Keratinocyte (primary cell): ENCODE measurements at regions not wholly inside any gene's neighbourhood (a gene's known extent, or its start where the extent isn't known, plus 50 kb on each side); places are given as distances from the start of the nearest gene placed in this dataset.

Experiments used
- DNase-seq: peaks from one replicate; pipeline ENCODE4 v3.0.0-alpha.2; 2011; ENCODE audit warnings: low read depth, missing footprints, low spot score
- FAIRE-seq: peaks from 2 replicates; lab custom pipeline; 2011; peaks lifted over from hg19 to GRCh38; lab: Jason Lieb, UNC
- H2AFZ ChIP-seq: 2 replicates; pipeline ENCODE4 v1.6.0; 2012; ENCODE audit warnings: low read length, control low read depth, inconsistent platforms; ENCODE audit not compliant: control insufficient read depth
- H3K27ac ChIP-seq: 2 replicates; pipeline ENCODE4 v1.5.1; 2011; ENCODE audit warnings: low read length; ENCODE audit not compliant: control insufficient read depth, insufficient read depth
- H3K27me3 ChIP-seq: 3 replicates; pipeline ENCODE4 v1.6.0; 2011; ENCODE audit warnings: low read length; ENCODE audit not compliant: control insufficient read depth, insufficient read depth; ENCODE audit errors: extremely low read depth
- H3K36me3 ChIP-seq, 2 experiments: 2 replicates in 1 of 2; 3 replicates in 1 of 2; pipeline ENCODE4 v1.5.1; 2011; ENCODE audit warnings: low read length in 2 of 2, mild to moderate bottlenecking in 1 of 2; ENCODE audit not compliant: control insufficient read depth in 2 of 2, insufficient read depth in 2 of 2; ENCODE audit errors: extremely low read depth in 1 of 2
- H3K4me1 ChIP-seq: 3 replicates; pipeline ENCODE4 v1.5.1; 2011; ENCODE audit warnings: low read length; ENCODE audit not compliant: control insufficient read depth, insufficient read depth; ENCODE audit errors: extremely low read depth
- H3K4me2 ChIP-seq: 3 replicates; pipeline ENCODE4 v1.6.0; 2011; ENCODE audit warnings: low read depth, low read length; ENCODE audit not compliant: control insufficient read depth, insufficient read depth; ENCODE audit errors: extremely low read depth
- H3K4me3 ChIP-seq, 3 experiments: fragments of 200-600 bp in 1 of 3; sonication (generic) in 1 of 3; 2 replicates in 2 of 3; 3 replicates in 1 of 3; pipeline ENCODE4 v1.5.1; 2011 to 2016; ENCODE audit warnings: low read length in 3 of 3, mild to moderate bottlenecking in 3 of 3, control low read depth in 2 of 3, inconsistent platforms in 1 of 3, low read depth in 1 of 3, mixed read lengths in 1 of 3, mixed run types in 1 of 3, moderate library complexity in 1 of 3; ENCODE audit not compliant: control insufficient read depth in 2 of 3, insufficient read depth in 2 of 3; ENCODE audit errors: extremely low read depth in 1 of 3
- H3K79me2 ChIP-seq: 2 replicates; pipeline ENCODE4 v1.6.0; 2012; ENCODE audit warnings: low read length; ENCODE audit not compliant: control insufficient read depth, insufficient read depth
- H3K9ac ChIP-seq: 3 replicates; pipeline ENCODE4 v1.6.0; 2011; ENCODE audit warnings: low read length; ENCODE audit not compliant: control insufficient read depth, insufficient read depth; ENCODE audit errors: extremely low read depth
- H3K9me1 ChIP-seq: 3 replicates; pipeline ENCODE4 v1.6.0; 2011; ENCODE audit warnings: low read length; ENCODE audit not compliant: control insufficient read depth, insufficient read depth; ENCODE audit errors: extremely low read depth
- H3K9me3 ChIP-seq: 2 replicates; pipeline ENCODE4 v1.5.1; 2012; ENCODE audit warnings: low read depth, low read length; ENCODE audit not compliant: control insufficient read depth
- H4K20me1 ChIP-seq: 3 replicates; pipeline ENCODE4 v1.6.0; 2011; ENCODE audit warnings: low read length; ENCODE audit not compliant: control insufficient read depth, insufficient read depth; ENCODE audit errors: extremely low read depth
- EZH2 ChIP-seq: IDR thresholded peaks from one replicate; pipeline ENCODE4 v1.6.1; 2012; ENCODE audit warnings: inconsistent platforms, mild to moderate bottlenecking, low read length, moderate library complexity
- dilution Hi-C: fragments of 300-500 bp; cut with MboI; formaldehyde crosslinking; loops from one replicate; pipeline ENCODE4 v1.7.0; 2020; ENCODE audit warnings: low sequenced_read_pairs; ENCODE audit not compliant: extremely low pct_ligation_motif_present
- TF ChIP-seq, protein P1 (sequence below), 3 experiments: IDR thresholded peaks in 1 of 3; conservative IDR thresholded peaks in 1 of 3; optimal IDR thresholded peaks in 1 of 3; 2 replicates in 2 of 3; 3 replicates in 1 of 3; pipeline versions ENCODE3 to v1.5.1; 2011; ENCODE audit warnings: low read length in 3 of 3, mild to moderate bottlenecking in 3 of 3, moderate library complexity in 2 of 3, control low read depth in 1 of 3, inconsistent platforms in 1 of 3; ENCODE audit not compliant: insufficient read depth in 2 of 3; ENCODE audit errors: extremely low read depth in 1 of 3

DNA sequence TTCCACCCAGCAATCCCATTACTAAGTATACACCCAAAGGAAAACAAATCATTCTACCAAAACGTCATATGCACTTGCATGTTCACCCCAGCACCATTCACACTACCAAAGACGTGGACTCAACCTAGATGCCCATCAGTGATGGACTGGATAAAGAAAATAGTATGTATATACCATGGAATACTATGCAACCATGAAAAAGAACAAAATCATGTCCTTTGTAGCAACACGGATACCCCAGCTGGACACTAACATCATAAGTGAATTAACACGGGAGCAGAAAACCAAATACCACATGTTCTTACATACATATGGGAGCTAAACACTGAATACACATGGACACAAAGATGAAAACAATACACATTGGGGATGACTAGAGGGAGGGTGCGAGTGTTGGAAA is 309.1 kb upstream of the KLF3 start:
- H4K20me1 ChIP-seq = no peaks in the 10 kb centered on the region
- no peak overlapping the region for H3K27ac ChIP-seq
- no peak overlapping the region for H3K4me3 ChIP-seq
- no peak overlapping the region for H2AFZ ChIP-seq
- FAIRE-seq (no peak), DNase-seq (no peak)
- TF ChIP-seq EZH2 = no peak
- TF ChIP-seq, protein P1, sequence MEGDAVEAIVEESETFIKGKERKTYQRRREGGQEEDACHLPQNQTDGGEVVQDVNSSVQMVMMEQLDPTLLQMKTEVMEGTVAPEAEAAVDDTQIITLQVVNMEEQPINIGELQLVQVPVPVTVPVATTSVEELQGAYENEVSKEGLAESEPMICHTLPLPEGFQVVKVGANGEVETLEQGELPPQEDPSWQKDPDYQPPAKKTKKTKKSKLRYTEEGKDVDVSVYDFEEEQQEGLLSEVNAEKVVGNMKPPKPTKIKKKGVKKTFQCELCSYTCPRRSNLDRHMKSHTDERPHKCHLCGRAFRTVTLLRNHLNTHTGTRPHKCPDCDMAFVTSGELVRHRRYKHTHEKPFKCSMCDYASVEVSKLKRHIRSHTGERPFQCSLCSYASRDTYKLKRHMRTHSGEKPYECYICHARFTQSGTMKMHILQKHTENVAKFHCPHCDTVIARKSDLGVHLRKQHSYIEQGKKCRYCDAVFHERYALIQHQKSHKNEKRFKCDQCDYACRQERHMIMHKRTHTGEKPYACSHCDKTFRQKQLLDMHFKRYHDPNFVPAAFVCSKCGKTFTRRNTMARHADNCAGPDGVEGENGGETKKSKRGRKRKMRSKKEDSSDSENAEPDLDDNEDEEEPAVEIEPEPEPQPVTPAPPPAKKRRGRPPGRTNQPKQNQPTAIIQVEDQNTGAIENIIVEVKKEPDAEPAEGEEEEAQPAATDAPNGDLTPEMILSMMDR (optimal IDR thresholded peaks at IDR 0.05 in 1 of 3, IDR thresholded peaks at IDR 0.05 in 1 of 3, conservative IDR thresholded peaks at IDR 0.05 in 1 of 3; ENCODE audit: extremely low read depth in 1 of 3, insufficient read depth in 2 of 3, low read length in 3 of 3) = no peak
- no peaks in the 10 kb centered on the region for H3K9me1 ChIP-seq
- H3K4me2 ChIP-seq = no peak overlapping the region
- no peaks in the 10 kb centered on the region for H3K4me1 ChIP-seq
- no peaks in the 10 kb centered on the region for H3K9me3 ChIP-seq
- no peaks in the 10 kb centered on the region for H3K36me3 ChIP-seq
- no peaks in the 10 kb centered on the region for H3K79me2 ChIP-seq
- H3K9ac ChIP-seq = no peak overlapping the region
- dilution Hi-C loops = no loop called here
- H3K27me3 ChIP-seq = no peaks in the 10 kb centered on the region

DNA sequence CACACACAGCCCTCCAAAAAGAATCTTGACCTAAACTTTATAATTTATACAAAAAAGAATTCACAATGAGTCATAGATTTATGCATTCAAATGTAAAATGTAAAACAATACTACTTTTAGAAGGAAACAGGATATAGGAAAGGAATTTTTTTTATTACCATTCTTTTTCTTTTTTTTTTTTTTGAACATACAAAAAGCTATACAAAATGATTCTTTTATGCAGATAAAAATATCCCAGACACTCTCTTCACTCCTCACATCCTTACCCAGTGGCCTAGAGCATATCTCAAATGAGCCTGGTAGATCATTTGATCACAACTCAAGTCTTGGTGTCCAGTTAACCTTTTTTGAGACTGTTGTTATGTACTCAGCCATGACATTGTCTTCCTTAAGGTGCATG is 307.3 kb upstream of the KLF3 start:
- H3K27ac ChIP-seq = no peak overlapping the region
- H3K9me1 ChIP-seq = no peaks in the 10 kb centered on the region
- no peak for DNase-seq
- H3K36me3 ChIP-seq = no peaks in the 10 kb centered on the region
- H3K9ac ChIP-seq = no peak overlapping the region
- H3K4me3 ChIP-seq = no peak overlapping the region
- dilution Hi-C loops = no loop called here
- H3K79me2 ChIP-seq = no peaks in the 10 kb centered on the region
- H4K20me1 ChIP-seq = no peaks in the 10 kb centered on the region
- no peaks in the 10 kb centered on the region for H3K9me3 ChIP-seq
- no peaks in the 10 kb centered on the region for H3K27me3 ChIP-seq
- no peak overlapping the region for H2AFZ ChIP-seq
- no peak for TF ChIP-seq EZH2
- TF ChIP-seq, protein P1 (optimal IDR thresholded peaks at IDR 0.05 in 1 of 3, IDR thresholded peaks at IDR 0.05 in 1 of 3, conservative IDR thresholded peaks at IDR 0.05 in 1 of 3; ENCODE audit: extremely low read depth in 1 of 3, insufficient read depth in 2 of 3, low read length in 3 of 3) = no peak
- no peaks in the 10 kb centered on the region for H3K4me1 ChIP-seq
- H3K4me2 ChIP-seq = no peak overlapping the region
- no peak for FAIRE-seq
